NAMALWA (cell line): ENCODE measurements at regions not wholly inside any gene's neighbourhood (a gene's known extent, or its start where the extent isn't known, plus 50 kb on each side); places are given as distances from the start of the nearest gene placed in this dataset.
A peak's percentile ranks its signal among the peaks of the same experiment; 100 is the strongest.

Experiments used
- DNase-seq: peaks from one replicate; pipeline ENCODE4 v3.0.0-alpha.2; 2015; ENCODE audit warnings: low spot score

GRCh38 chr1:163406772-163407171 lies 85.0 kb downstream of the NUF2 start:
- DNase-seq = no peak

GRCh38 chr1:163408262-163408661 lies 86.5 kb downstream of the NUF2 start:
- DNase-seq = no peak

- DNase-seq = peak; percentile 80
Measured at GRCh38 chr1:163410073-163410999, 88.6 kb downstream of the NUF2 start.

DNA sequence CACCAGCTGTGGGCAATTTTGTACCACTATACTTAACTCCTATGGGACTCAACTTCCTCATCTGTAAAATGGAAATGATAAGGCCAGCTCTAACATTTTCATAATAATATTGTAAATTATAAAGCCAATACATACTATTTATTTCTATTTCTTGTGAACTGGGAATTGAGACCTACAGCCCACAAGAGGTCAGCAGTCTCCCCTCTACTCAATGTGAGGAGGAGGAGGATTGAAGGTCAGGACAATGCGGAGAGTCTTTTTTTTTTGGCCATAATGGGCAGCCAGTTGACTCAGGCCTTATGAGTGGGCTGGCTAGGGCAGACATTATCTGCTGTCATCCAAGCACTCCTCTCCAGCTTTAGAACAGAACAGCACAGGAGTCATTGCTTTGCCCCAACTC lies 90.5 kb downstream of the NUF2 start:
- DNase-seq = no peak

DNA sequence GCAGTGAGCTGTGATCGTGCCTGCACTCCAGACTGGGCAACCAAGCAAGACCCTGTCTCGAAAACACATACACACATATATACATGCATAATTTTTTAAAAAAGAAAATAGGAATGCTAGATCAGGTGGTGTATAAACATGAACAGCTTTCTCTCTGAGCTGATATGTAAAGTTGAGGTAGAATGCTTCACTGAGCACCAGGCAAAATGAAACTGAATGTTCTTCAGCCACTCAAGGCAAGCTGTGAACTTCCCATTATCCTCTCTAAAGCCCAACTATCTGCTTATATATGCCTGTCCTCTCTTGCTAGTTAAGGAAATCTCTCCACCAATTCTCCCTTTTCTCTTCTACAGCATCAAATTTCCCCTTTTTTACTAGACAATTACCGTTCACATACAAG lies 93.0 kb downstream of the NUF2 start:
- peak; percentile 47 for DNase-seq

DNA sequence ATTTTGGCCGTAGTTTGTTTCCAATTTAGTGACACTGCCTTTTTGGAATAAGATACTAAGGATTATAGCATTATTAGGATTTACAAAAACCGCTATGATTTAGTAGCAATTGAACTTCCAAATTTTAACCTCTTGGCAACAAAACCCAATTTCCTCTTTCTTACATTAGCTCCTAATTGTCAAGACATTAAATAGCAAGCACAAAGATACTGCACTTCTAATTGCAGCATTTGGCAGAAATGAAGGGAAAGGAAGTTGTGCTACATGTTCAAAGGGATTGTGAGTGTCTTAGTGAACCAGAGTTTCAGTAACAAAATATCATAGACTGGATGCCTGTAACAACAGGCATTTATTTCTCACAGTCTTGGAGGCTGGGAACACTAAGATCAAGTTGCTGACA lies 99.9 kb downstream of the NUF2 start:
- no peak for DNase-seq

DNA sequence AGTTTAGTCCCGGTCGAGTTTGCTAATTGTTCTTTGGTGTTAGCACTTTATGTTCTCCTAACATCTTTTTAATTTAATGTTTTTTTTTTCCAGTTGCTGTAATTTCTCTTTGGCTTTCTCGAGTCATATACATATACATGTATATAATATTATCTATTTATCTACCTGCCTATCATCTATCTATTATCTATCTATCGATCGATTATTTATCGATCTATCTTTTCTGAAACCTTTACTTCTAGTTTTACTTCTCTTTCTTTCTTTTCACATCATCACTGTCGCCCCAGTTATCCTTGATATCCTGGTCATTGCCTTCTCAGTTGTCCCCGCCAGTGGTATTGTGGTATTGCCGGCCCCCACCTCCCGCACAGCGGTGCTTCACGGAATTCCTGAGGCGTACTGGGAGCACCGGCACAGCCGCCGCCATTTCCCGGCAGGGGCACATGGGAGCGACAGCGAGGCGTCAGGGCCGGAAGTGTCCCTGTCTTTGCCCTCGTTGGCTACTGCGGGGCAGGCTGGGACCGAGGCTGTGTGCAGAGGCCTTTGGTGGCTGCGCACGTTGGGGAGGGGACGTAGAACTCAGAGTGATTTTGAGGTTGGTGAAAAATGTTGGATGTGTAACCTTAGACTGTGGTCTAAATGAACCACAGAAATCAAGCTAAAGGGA lies 101.1 kb downstream of the NUF2 start:
- DNase-seq = no peak

DNA sequence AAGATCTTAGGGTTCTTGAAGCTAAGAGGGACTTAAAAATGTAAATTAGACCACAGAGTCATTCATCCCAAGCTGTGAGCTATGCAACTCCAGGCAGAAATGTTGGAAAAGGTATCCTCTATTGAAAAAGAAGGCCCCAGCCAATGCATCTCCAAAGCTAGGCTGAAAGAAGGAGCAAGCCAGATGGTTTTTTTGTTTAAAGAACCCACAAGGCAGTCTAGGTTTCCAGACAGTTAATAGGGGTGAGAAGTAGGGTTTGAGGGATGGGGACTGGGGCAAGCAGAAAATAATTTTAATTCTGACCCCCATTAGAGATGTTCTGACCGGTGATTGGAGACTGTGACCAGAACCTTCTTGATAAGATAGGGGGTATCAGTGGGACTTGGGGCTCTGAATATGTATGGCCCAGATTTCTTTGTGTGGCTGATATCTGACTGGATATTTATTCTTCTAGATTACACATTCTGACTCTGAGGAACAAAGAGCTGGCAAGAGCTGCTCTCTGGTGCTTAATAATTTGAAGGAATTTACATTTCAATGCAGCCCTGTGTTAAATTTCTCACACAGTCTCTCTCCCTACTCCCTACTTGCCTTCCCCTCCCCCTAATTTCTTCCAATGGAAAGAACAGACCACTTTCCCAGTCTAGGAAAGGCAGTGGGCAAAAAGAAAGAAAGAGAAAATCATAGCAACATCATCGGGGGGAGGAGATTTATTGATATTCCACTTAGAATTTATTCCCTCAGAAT lies 104.9 kb downstream of the NUF2 start:
- no peak for DNase-seq

GRCh38 chr1:163427279-163427678 lies 105.5 kb downstream of the NUF2 start:
- no peak for DNase-seq

- DNase-seq = no peak
Measured at GRCh38 chr1:163436140-163436812, 114.5 kb downstream of the NUF2 start.

DNA sequence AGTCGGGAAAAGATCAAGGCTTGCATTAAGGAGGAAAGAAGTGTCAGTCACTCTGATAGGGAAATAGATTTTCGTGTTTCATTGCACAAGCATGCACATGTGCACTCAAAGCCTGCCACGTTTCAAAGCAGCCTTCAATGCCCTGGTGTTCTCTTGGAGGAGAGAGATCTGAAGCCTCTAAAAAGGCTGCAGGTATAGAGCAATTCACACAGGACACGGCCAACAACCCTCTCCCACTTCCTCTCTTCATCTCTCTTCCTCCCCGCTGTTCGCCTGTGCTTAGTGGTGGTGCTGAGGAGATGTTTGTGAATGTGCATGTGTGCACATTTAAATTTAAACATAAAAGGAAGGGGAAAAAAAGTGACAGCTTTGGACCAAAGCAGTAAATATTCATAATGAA lies 117.7 kb downstream of the NUF2 start:
- no peak for DNase-seq

- DNase-seq = no peak
Measured at GRCh38 chr1:163440090-163440489, 118.3 kb downstream of the NUF2 start.

GRCh38 chr1:163442231-163442879 lies 120.6 kb downstream of the NUF2 start:
- DNase-seq = no peak

GRCh38 chr1:163442895-163443294 lies 121.1 kb downstream of the NUF2 start:
- DNase-seq = no peak

- DNase-seq = no peak
Measured at GRCh38 chr1:163443863-163444262, 122.1 kb downstream of the NUF2 start.

GRCh38 chr1:163444665-163445064 lies 122.9 kb downstream of the NUF2 start:
- no peak for DNase-seq

GRCh38 chr1:163450986-163451385 lies 129.2 kb downstream of the NUF2 start:
- no peak for DNase-seq

DNA sequence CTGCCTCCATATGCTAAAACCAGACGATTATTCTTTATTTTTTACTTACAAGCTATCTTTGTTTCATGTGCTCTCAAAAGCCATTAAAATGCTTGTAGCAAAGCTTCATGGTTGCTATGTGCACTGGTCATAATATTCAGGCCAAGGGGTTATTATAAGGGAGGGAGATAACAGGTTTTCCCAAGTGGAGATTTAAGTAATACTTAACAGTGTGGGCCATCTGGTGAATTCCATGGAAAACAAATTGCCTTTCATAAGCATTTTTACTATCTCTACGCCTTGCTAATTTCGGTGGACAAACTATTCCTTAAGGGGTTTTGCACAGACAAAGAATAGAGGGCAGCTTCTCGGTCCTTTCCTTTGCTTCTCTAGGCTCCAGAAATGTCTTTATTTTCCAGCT lies 137.8 kb downstream of the NUF2 start:
- no peak for DNase-seq

- DNase-seq = no peak
Measured at GRCh38 chr1:163467289-163467688, 145.5 kb downstream of the NUF2 start.

DNA sequence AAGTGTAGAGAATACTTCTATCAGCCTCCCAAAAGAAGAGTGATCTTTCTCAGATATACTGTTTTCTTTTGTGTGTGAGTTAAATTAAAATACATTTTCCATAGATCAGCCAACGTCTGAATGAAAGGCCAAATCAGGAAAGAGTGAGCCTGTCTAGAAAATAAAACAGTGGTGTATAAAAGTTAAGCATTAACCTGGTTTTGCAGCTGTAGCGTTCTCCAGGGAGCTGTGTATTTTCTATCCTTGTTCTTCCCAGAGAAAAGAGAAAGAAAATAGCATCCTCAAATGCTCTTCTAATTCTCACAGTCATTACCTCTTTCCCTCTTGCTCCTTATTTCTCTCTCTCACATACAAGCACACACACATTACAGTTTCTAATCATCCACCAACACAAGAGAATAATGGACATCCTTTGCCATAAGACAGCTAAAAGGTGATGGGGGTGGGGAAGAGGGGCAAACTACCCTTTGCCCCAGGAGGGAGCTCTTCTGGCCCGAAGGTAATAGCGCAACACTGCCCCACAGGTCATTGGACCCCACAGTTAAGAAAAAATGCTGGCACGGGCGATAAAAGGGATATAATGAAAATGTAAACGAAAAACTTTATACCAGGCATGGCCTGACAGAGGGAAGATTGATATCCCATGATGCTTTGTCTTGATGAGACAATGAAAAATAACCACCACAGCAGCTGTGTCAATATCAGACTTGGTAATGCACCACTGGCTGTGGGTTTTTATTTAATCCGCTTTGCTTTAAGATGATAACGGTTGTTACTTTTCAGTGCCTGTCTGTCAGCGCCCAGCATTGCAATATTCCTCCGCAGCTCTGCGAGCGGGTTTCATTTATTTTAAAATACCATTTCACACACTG lies 150.3 kb downstream of the NUF2 start:
- DNase-seq = no peak
